GM12874 (cell line): ENCODE measurements at regions not wholly inside any gene's neighbourhood (a gene's known extent, or its start where the extent isn't known, plus 50 kb on each side); places are given as distances from the start of the nearest gene placed in this dataset.

ENCODE experiments used
- CTCF ChIP-seq: IDR thresholded peaks from 2 replicates; pipeline ENCODE4 v1.5.1; 2011; ENCODE audit warnings: low read depth, mild to moderate bottlenecking, control low read depth, low read length, moderate library complexity; ENCODE audit not compliant: insufficient read depth

DNA sequence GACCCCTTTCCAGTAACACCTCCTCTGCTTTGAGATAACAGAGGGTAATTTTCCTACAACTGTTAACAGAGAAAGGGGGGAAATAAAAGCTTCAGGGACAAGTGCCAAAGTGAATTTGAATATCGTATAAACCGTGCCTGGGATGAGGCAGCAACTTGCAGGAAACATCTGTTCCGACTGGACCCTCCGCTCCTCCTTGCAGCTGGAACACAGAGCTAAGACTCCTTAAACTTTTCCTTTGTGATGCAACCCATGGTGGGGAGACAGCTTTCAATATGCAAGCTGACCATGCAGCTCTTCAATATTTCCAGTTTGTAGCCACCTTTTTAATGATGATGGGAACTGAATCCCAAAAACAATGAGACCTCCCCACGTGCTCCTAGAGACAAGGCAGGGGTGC is 432.6 kb downstream of the ZNF536 start:
- TF ChIP-seq CTCF, result no peak

DNA sequence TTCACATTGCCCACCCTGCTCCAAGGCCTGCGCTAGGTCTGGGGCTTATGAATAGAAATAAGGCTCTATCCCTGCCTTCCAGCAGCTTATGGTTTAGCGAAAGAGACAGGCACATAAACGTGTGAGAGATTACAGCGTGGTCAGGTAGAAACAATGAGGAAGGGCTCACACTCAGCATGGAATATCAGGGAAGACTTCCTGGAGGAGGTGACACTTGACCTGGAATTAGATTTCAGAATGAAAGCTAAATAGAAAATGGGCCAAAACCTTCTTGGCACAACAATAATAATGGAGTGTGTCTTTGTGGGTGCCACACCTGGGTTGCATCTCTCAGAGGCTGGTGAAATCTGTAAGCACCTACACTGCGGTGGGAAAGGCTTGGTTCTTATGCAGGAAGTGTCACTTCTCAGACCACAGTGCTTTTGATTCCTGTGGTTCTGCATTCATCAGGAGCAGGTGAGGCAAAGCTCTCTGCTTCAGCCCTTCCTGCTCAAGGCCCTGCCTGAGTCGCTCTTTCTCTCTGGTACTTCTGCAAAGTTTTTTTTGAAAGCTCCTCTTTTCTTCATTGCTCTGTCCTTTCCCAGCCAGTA is 430.3 kb downstream of the ZNF536 start:
- TF ChIP-seq CTCF, result no peak

DNA sequence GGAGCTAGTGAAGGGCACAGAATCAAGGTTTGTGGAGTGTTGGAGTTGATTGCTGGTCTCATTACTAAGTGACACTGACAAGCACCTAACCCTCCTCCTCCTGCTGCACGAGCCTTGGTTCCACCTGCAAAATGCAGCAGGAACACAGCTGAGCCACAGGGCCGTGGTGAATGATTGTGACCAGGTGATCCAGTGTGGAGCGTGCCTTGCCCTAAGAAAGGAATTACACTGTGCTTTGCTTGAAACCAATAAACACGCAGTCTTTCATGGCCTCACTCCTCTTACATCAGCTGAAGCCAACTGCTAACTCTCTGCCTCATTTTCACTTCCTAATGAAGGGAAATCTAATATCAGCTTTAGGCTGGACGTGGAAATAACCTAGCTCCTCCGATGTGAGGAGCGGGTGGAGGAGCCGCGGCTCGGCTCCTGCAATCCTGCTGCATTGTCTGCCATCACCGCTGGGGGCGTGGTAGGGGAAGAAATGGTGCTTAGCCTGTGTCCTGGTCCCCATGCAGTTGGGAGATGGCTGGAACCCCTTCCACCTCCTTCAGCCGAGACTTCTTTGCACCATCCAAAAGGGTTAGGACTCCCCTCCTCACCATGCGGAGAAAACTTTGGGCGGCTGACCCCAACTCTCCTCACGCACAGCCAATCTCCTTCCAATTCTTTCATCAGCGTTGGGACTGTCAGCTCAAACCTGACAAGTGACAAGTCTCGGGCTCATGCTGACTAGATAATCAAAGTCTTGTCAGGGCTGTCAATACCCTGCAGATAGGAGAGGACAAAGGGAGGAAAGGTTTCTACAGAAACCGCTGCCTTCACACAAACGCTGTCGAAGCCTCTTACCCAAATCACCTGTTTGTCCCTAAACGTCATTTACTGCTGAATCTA is 427.9 kb downstream of the ZNF536 start:
- peak; percentile 48; the same call in 1 of the 2 replicates for TF ChIP-seq CTCF

DNA sequence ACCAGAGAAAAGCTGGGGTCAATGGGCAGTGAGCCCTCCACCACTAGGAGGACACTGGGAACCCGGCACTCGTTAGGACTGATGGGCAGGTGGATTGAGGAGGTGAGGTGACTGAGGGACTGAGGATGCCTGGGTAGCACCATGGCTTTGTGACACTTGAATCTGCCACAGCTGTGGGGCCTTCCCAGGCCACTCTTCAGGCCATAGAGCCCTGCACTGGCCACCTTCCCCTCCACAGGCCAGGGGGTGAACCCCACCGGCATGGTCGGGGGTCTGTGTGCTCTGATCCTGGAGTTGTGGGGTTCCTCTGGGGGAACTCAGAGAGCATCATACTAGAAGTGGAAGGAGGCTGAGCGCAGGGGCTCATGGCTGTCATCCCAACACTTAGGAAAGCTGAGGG is 423.5 kb downstream of the ZNF536 start:
- no peak for TF ChIP-seq CTCF

DNA sequence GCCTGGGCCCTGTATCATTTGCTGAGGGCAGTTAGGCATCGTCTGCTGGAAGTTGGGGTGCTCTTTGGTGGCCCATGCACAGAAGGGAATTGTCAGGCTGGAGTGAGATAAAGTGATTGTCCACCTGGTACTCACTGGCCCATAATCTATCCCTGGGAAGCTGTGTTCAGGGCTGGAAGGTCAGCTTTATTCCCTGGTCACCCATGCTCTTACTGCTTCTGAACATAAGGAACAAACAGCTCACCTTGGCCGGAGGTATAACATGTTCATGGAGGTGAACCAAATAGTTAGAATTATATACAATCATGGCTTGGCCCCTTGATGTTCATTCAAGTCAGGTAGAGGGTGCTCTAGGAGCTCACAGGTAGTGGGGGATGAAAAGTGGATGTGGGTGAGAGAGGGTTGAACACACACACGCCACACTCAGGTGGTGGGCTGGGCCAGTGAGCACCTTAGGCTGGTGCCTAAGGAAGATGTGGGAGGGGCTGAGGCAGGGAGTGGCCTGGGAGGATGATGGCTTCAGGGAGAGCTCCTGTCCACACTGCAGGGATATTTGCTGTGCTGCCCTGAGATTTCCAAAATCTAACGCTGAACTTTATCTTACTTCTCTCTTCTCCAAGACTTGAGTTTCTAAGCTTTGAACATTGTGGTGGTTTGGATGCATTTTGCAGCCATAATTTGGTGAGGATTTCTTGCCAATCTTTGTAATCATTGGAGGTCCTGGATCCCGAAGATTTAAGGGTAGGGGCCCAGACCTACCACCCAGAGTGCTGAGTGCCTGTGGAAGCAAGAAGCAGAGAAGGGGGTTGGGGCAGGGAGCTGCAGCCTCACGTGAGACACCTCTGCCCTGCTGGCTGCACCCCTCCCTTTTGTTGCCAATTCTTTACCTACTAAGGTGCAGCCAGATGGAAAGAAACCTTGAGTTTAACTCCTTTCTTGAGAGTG is 420.6 kb downstream of the ZNF536 start:
- TF ChIP-seq CTCF, result no peak

DNA sequence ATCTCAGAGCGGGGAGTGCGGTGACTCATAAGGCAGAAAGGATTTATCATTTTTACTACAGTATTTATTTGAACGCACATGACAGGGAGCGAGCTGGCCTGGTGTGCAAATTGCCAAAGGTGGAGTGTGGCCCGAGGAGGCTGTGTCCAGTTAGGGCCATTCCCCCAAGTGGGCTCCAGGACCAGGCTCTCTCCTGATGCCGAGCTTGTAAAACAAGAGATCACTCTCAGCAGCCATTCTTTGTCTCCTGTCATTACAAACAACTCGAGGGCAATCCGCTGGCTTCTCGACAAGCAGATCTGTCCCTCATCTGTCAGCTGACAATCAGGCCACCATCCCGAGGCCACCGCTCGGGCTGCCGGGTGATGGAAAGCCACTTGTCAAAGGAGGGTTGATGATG is 418.9 kb downstream of the ZNF536 start:
- TF ChIP-seq CTCF, result no peak

DNA sequence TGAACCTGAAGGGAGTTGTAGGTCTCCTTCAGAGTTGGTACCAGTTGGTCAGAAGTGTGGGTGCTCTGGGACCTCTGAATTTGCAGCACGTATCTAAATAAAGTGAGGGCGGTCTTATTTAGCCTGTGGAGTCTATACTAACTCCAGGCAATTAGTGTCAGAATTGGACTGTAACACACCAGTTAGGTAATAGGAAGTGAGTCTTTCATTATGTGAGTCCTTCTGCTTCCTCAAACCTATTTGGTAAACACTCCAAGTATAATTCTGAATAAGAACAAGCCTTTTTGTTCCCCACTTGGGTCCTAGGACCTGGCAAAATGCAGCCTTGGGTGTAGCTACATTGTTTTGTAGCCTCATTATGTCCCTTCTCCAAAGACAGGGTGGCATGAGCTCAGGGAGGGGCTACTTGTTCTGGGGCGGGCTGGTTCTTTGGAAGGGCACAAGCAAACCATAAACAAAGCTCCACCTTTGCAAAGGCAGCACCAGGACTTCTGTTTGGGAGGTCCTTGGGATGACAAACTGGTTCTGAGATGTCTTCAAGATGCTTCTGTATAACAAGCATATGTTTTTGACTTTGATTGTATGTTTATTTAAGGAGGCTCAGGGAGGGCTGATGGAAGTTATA is 418.0 kb downstream of the ZNF536 start:
- TF ChIP-seq CTCF, result no peak
